GM12865 (cell line): ENCODE measurements at regions not wholly inside any gene's neighbourhood (a gene's known extent, or its start where the extent isn't known, plus 50 kb on each side); places are given as distances from the start of the nearest gene placed in this dataset.
"Not testable (repeated sequence)": the region's sequence is repeated elsewhere in the genome, so short reads cannot be mapped to it uniquely, and the experiment has no call there.

ENCODE experiments used
- DNase-seq: peaks from one replicate; pipeline ENCODE4 v3.0.0; 2010; ENCODE audit warnings: low read depth
- H3K4me3 ChIP-seq: 2 replicates; pipeline ENCODE4 v1.5.1; 2011; ENCODE audit warnings: mild to moderate bottlenecking, low read depth, low read length, control low read depth
- TF ChIP-seq, protein P1 (sequence below): IDR thresholded peaks from 2 replicates; pipeline ENCODE4 v1.5.1; 2011; ENCODE audit warnings: low read length, control low read depth, low read depth, inconsistent platforms; ENCODE audit not compliant: insufficient read depth; ENCODE audit errors: missing control alignments

- TF ChIP-seq, protein P1, sequence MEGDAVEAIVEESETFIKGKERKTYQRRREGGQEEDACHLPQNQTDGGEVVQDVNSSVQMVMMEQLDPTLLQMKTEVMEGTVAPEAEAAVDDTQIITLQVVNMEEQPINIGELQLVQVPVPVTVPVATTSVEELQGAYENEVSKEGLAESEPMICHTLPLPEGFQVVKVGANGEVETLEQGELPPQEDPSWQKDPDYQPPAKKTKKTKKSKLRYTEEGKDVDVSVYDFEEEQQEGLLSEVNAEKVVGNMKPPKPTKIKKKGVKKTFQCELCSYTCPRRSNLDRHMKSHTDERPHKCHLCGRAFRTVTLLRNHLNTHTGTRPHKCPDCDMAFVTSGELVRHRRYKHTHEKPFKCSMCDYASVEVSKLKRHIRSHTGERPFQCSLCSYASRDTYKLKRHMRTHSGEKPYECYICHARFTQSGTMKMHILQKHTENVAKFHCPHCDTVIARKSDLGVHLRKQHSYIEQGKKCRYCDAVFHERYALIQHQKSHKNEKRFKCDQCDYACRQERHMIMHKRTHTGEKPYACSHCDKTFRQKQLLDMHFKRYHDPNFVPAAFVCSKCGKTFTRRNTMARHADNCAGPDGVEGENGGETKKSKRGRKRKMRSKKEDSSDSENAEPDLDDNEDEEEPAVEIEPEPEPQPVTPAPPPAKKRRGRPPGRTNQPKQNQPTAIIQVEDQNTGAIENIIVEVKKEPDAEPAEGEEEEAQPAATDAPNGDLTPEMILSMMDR: no peak
- no peak for DNase-seq
Measured at GRCh38 chr16:35792516-35793285, 2333.3 kb downstream of the TP53TG3F start.

GRCh38 chr16:35793601-35794000, 2334.2 kb downstream of the TP53TG3F start:
- no peak overlapping the region for H3K4me3 ChIP-seq
- DNase-seq: no peak
- TF ChIP-seq, protein P1: no peak

More at GRCh38 chr16:35792516-35793285, 2333.3 kb downstream of the TP53TG3F start:
- H3K4me3 ChIP-seq: no peak overlapping the region

- H3K4me3 ChIP-seq: no peak overlapping the region
- TF ChIP-seq, protein P1: no peak
Measured at GRCh38 chr16:35794896-35795295, 2335.5 kb downstream of the TP53TG3F start.

GRCh38 chr16:35795361-35796029, 2336.1 kb downstream of the TP53TG3F start:
- TF ChIP-seq, protein P1: no peak
- H3K4me3 ChIP-seq: no peak overlapping the region

More at GRCh38 chr16:35794896-35795295, 2335.5 kb downstream of the TP53TG3F start:
- DNase-seq: no peak

DNA sequence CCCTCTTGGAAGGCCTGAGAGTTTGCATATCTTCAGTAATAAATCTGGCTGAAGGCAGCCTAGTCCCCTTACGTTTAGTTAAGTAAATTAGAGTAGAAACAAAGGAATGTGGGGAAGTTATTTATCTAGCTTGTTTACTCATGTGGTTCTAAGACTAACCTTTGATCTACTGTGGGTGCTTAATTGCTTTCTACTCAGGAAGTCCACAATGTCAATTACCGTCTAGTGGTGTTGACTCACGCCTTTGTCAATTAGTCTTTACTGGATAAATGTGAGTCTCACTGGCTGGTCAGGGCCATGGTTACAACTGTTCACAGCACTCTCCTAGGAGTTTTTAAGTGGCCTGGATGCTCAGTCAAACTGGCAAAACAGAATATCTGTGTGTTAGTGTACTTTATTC, 2338.4 kb downstream of the TP53TG3F start:
- no peak overlapping the region for H3K4me3 ChIP-seq

More at GRCh38 chr16:35795361-35796029, 2336.1 kb downstream of the TP53TG3F start:
- DNase-seq: no peak

GRCh38 chr16:35798885-35799426, 2339.5 kb downstream of the TP53TG3F start:
- H3K4me3 ChIP-seq: no peak overlapping the region
- no peak for DNase-seq
- TF ChIP-seq, protein P1: no peak

More for the DNA sequence above, 2338.4 kb downstream of the TP53TG3F start:
- TF ChIP-seq, protein P1: no peak
- no peak for DNase-seq

- not testable (repeated sequence) for DNase-seq, H3K4me3 ChIP-seq
Measured at GRCh38 chr16:35804465-35804864, 2345.1 kb downstream of the TP53TG3F start.
